ENCODE measurements at regions not wholly inside any gene's neighbourhood (a gene's known extent, or its start where the extent isn't known, plus 50 kb on each side); places are given as distances from the start of the nearest gene placed in this dataset.

- Histone ChIP-seq H3K36me3 (ENCODE audit: control insufficient read depth in 2 of 2, extremely low read depth in 1 of 2, insufficient read depth in 2 of 2, low read length in 2 of 2) (no peaks in the 10 kb centered on the region), H3K4me1 (ENCODE audit: control insufficient read depth, extremely low read depth, insufficient read depth, low read length) (no peaks in the 10 kb centered on the region), H3K9me1 (replicated peaks; ENCODE audit: control insufficient read depth, extremely low read depth, insufficient read depth, low read length) (no peaks in the 10 kb centered on the region), H3K27ac (ENCODE audit: insufficient read depth, low read depth, low read length) (no peak overlapping the region), H3K27me3 (ENCODE audit: control insufficient read depth in 2 of 2, insufficient read depth in 2 of 2, low read length in 2 of 2) (peaks cover 7 to 8% of the 10 kb centered on the region in 2 experiments), H3K4me3 (replicated peaks in 1 of 3; ENCODE audit: insufficient read depth in 1 of 3, low read depth in 1 of 3, low read length in 3 of 3) (no peak overlapping the region), H3K9me3 (replicated peaks; ENCODE audit: control insufficient read depth, insufficient read depth, low read length) (no peaks in the 10 kb centered on the region), H3K79me2 (ENCODE audit: control insufficient read depth, insufficient read depth, low read length) (no peaks in the 10 kb centered on the region), H3K9ac (replicated peaks; ENCODE audit: extremely low read depth, insufficient read depth, low read length) (no peak overlapping the region), H2AFZ (ENCODE audit: low read depth, low read length) (no peak overlapping the region), H3K4me2 (ENCODE audit: insufficient read depth, low read length) (no peak overlapping the region), H4K20me1 (replicated peaks; ENCODE audit: control insufficient read depth, extremely low read depth, insufficient read depth, low read length) (no peaks in the 10 kb centered on the region)
- FAIRE-seq (peak; percentile 8), DNase-seq (ENCODE audit: low read depth, low spot score) (no peak)
- POLR2A ChIA-PET: no interaction called here
- BruUV-seq (replicated peaks): no TSS peak
- CTCF ChIA-PET: no interaction called here
- TF ChIP-seq EZH2 (IDR thresholded peaks at IDR 0.05; ENCODE audit: borderline replicate concordance, low read depth, low read length, severe bottlenecking) (no peak), POLR2AphosphoS5 (IDR thresholded peaks at IDR 0.05; ENCODE audit: insufficient read depth, low read depth, low read length) (no peak), FOS (IDR thresholded peaks at IDR 0.05; ENCODE audit: borderline replicate concordance, insufficient read depth, low read length) (no peak), MYC (IDR thresholded peaks at IDR 0.05; ENCODE audit: low read depth, low read length) (no peak), POLR2A (IDR thresholded peaks at IDR 0.05; ENCODE audit: low read depth, low read length) (no peak), JUN (IDR thresholded peaks at IDR 0.05; ENCODE audit: borderline replicate concordance, insufficient read depth, insufficient read length, low read depth) (no peak)
- TF ChIP-seq, protein P1, sequence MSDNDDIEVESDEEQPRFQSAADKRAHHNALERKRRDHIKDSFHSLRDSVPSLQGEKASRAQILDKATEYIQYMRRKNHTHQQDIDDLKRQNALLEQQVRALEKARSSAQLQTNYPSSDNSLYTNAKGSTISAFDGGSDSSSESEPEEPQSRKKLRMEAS (IDR thresholded peaks at IDR 0.05; ENCODE audit: insufficient read depth, insufficient read length): no peak
- intact Hi-C loops (cut with micrococcal nuclease): no loop called here
- dilution Hi-C loops (cut with MboI; ENCODE audit: extremely low pct_ligation_motif_present, low sequenced_read_pairs): no loop called here
Measured at GRCh38 chr5:102589661-102590060, 90.9 kb upstream of the SLCO6A1 start.

- Histone ChIP-seq H3K9ac (replicated peaks; ENCODE audit: extremely low read depth, insufficient read depth, low read length) (no peak overlapping the region), H3K4me3 (replicated peaks in 1 of 3; ENCODE audit: insufficient read depth in 1 of 3, low read depth in 1 of 3, low read length in 3 of 3) (no peak overlapping the region), H3K9me1 (replicated peaks; ENCODE audit: control insufficient read depth, extremely low read depth, insufficient read depth, low read length) (no peaks in the 10 kb centered on the region), H3K9me3 (replicated peaks; ENCODE audit: control insufficient read depth, insufficient read depth, low read length) (no peaks in the 10 kb centered on the region), H3K4me1 (ENCODE audit: control insufficient read depth, extremely low read depth, insufficient read depth, low read length) (no peaks in the 10 kb centered on the region), H4K20me1 (replicated peaks; ENCODE audit: control insufficient read depth, extremely low read depth, insufficient read depth, low read length) (no peaks in the 10 kb centered on the region), H3K27ac (ENCODE audit: insufficient read depth, low read depth, low read length) (no peak overlapping the region), H3K27me3 (ENCODE audit: control insufficient read depth in 2 of 2, insufficient read depth in 2 of 2, low read length in 2 of 2) (peaks cover 5 to 7% of the 10 kb centered on the region in 2 experiments), H3K79me2 (ENCODE audit: control insufficient read depth, insufficient read depth, low read length) (no peaks in the 10 kb centered on the region), H3K36me3 (ENCODE audit: control insufficient read depth in 2 of 2, extremely low read depth in 1 of 2, insufficient read depth in 2 of 2, low read length in 2 of 2) (no peaks in the 10 kb centered on the region), H2AFZ (ENCODE audit: low read depth, low read length) (no peak overlapping the region), H3K4me2 (ENCODE audit: insufficient read depth, low read length) (no peak overlapping the region)
- dilution Hi-C loops (cut with MboI; ENCODE audit: extremely low pct_ligation_motif_present, low sequenced_read_pairs): no loop called here
- POLR2A ChIA-PET: no interaction called here
- DNase-seq (ENCODE audit: low read depth, low spot score): no peak
- CTCF ChIA-PET: interaction anchor here (1.6 kb wide), 1 partner anchor 634 kb away, joined by 3 read pairs; no protein-coding TSS in a partner anchor
- TF ChIP-seq GATA2 (IDR thresholded peaks at IDR 0.05; ENCODE audit: insufficient read depth, insufficient read length, low read depth, low read length): no peak
- TF ChIP-seq, protein P1 (IDR thresholded peaks at IDR 0.05; ENCODE audit: insufficient read depth, insufficient read length): no peak
- no peak for TF ChIP-seq EZH2 (IDR thresholded peaks at IDR 0.05; ENCODE audit: borderline replicate concordance, low read depth, low read length, severe bottlenecking)
- TF ChIP-seq POLR2AphosphoS5 (IDR thresholded peaks at IDR 0.05; ENCODE audit: insufficient read depth, low read depth, low read length): no peak
- FAIRE-seq: no peak
- intact Hi-C loops (cut with micrococcal nuclease): no loop called here
- BruUV-seq (replicated peaks): no TSS peak
Measured at GRCh38 chr5:102590467-102590866, 91.7 kb upstream of the SLCO6A1 start.
